ENCODE measurements at regions not wholly inside any gene's neighbourhood (a gene's known extent, or its start where the extent isn't known, plus 50 kb on each side); places are given as distances from the start of the nearest gene placed in this dataset.

DNA sequence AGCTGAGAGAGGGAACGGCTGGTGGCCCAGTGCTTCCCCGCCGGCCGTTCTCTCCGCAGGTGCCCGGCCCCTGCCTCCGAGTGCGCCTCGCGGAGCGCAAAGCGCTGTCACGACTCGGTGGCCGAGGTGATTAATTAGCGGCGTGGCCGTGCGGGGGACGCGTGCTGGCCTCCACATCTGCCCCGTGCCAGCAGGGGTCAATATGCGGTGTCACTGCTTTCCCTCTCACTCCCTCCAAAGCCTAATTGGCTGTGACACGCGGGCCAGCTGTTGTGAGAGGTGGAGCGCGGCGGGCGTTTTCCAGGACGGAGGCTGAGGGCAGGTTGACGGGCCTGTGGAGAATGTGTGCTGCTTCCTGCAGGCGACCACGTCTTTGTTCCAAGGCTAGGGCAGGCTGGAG is 239.0 kb downstream of the LMX1A start (continued):
- TF ChIP-seq, protein P1, sequence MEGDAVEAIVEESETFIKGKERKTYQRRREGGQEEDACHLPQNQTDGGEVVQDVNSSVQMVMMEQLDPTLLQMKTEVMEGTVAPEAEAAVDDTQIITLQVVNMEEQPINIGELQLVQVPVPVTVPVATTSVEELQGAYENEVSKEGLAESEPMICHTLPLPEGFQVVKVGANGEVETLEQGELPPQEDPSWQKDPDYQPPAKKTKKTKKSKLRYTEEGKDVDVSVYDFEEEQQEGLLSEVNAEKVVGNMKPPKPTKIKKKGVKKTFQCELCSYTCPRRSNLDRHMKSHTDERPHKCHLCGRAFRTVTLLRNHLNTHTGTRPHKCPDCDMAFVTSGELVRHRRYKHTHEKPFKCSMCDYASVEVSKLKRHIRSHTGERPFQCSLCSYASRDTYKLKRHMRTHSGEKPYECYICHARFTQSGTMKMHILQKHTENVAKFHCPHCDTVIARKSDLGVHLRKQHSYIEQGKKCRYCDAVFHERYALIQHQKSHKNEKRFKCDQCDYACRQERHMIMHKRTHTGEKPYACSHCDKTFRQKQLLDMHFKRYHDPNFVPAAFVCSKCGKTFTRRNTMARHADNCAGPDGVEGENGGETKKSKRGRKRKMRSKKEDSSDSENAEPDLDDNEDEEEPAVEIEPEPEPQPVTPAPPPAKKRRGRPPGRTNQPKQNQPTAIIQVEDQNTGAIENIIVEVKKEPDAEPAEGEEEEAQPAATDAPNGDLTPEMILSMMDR (IDR thresholded peaks at IDR 0.05): no peak
- TF ChIP-seq, protein P2, sequence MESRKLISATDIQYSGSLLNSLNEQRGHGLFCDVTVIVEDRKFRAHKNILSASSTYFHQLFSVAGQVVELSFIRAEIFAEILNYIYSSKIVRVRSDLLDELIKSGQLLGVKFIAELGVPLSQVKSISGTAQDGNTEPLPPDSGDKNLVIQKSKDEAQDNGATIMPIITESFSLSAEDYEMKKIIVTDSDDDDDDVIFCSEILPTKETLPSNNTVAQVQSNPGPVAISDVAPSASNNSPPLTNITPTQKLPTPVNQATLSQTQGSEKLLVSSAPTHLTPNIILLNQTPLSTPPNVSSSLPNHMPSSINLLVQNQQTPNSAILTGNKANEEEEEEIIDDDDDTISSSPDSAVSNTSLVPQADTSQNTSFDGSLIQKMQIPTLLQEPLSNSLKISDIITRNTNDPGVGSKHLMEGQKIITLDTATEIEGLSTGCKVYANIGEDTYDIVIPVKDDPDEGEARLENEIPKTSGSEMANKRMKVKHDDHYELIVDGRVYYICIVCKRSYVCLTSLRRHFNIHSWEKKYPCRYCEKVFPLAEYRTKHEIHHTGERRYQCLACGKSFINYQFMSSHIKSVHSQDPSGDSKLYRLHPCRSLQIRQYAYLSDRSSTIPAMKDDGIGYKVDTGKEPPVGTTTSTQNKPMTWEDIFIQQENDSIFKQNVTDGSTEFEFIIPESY (IDR thresholded peaks at IDR 0.05; ENCODE audit: borderline replicate concordance, low read depth): no peak
- TF ChIP-seq, protein P3, sequence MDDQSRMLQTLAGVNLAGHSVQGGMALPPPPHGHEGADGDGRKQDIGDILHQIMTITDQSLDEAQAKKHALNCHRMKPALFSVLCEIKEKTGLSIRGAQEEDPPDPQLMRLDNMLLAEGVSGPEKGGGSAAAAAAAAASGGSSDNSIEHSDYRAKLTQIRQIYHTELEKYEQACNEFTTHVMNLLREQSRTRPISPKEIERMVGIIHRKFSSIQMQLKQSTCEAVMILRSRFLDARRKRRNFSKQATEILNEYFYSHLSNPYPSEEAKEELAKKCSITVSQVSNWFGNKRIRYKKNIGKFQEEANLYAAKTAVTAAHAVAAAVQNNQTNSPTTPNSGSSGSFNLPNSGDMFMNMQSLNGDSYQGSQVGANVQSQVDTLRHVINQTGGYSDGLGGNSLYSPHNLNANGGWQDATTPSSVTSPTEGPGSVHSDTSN (IDR thresholded peaks at IDR 0.05): no peak

DNA sequence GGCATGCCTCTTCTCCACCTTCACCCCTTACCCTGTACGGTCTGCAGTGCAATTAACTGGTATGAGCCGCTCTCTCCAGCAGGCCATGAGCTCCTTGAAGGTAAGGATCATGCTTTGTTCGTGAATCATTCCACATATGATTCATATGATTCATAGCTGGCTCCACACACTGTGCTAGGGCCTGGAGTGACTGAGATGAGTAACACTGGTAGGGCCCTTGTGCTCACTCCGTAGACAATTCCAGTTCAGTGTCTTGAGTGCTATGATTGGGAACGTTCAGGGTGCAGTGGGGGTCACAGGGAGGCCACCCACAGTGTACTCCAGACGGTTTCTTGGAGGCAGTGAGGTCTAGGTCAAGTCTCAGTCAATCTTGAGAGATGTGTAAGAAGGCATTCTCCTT is 239.8 kb downstream of the LMX1A start:
- TF ChIP-seq, protein P3 (IDR thresholded peaks at IDR 0.05): 0 out of 2 replicates have a peak, but pooled peaks have one; percentile 24
- TF ChIP-seq EZH2phosphoT487 (IDR thresholded peaks at IDR 0.05; ENCODE audit: borderline replicate concordance, low read depth) (no peak), EP300 (IDR thresholded peaks at IDR 0.05; ENCODE audit: borderline replicate concordance in 1 of 2, low read depth in 1 of 2, low read length in 1 of 2) (0 out of 4 replicates have a peak, but pooled peaks of 1 of the 2 experiments have one; percentile 8), FOSL2 (IDR thresholded peaks at IDR 0.05; ENCODE audit: borderline replicate concordance, low read depth) (peak; percentile 82), JUND (IDR thresholded peaks at IDR 0.05) (peak; percentile 64), TCF12 (IDR thresholded peaks at IDR 0.05) (0 out of 2 replicates have a peak, but pooled peaks have one; percentile 18), TAF1 (IDR thresholded peaks at IDR 0.05; ENCODE audit: borderline replicate concordance, low read depth, low read length) (no peak), YY1 (IDR thresholded peaks at IDR 0.05; ENCODE audit: low read depth) (no peak), NFIC (IDR thresholded peaks at IDR 0.05; ENCODE audit: borderline replicate concordance) (no peak), GATA2 (CRISPR knock-in tag; IDR thresholded peaks at IDR 0.05) (no peak), FOXJ3 (CRISPR knock-in tag; IDR thresholded peaks at IDR 0.05) (no peak)
- TF ChIP-seq, protein P2 (IDR thresholded peaks at IDR 0.05; ENCODE audit: borderline replicate concordance, low read depth): no peak
- H3K9me2 ChIP-seq: no peaks in the 10 kb centered on the region
- no peaks in the 10 kb centered on the region for H4K20me1 ChIP-seq (ENCODE audit: insufficient read depth)
- H2AFZ ChIP-seq (ENCODE audit: low read depth): no peak overlapping the region
- WGBS (ENCODE audit: low lambda C conversion rate): 14% methylated on average over 6 of the region's 6 CpGs
- H3K79me2 ChIP-seq (ENCODE audit: insufficient read depth): no peaks in the 10 kb centered on the region
- H3K9ac ChIP-seq: no peak overlapping the region
- no peak overlapping the region for H3K27ac ChIP-seq (ENCODE audit: low read depth in 2 of 2, low read length in 1 of 2)
- H3K4me1 ChIP-seq (ENCODE audit: control insufficient read depth in 1 of 2, insufficient read depth in 2 of 2, low read depth in 1 of 2, low read length in 1 of 2): 0 out of 4 replicates have a peak, but pooled peaks cover 0 to 5% of the 10 kb centered on the region in 2 experiments
- no peaks in the 10 kb centered on the region for H3F3A ChIP-seq (replicated peaks; ENCODE audit: insufficient read depth)
- CTCF ChIA-PET: interaction anchor here (0.8 to 1.5 kb wide), 3 partner anchors 13 to 252 kb away, joined by 4 to 11 read pairs (median 6); no protein-coding TSS in a partner anchor
- DNase-seq: no peak
- peaks cover 8% of the 10 kb centered on the region; the same call in 1 of the 2 replicates for H3K27me3 ChIP-seq (ENCODE audit: insufficient read depth)
- no peaks in the 10 kb centered on the region for H3K36me3 ChIP-seq (replicated peaks in 1 of 2; ENCODE audit: control insufficient read depth in 1 of 2, insufficient read depth in 2 of 2, low read length in 1 of 2)
- H3K4me3 ChIP-seq (ENCODE audit: low read depth in 2 of 2, low read length in 1 of 2): no peak overlapping the region
- 0 out of 2 replicates have a peak overlapping the region, but pooled peaks have one; percentile 15 for H3K4me2 ChIP-seq
- H3K9me3 ChIP-seq: no peaks in the 10 kb centered on the region
- POLR2A ChIA-PET: no interaction called here
